GM23338 (cell line): ENCODE measurements at regions not wholly inside any gene's neighbourhood (a gene's known extent, or its start where the extent isn't known, plus 50 kb on each side); places are given as distances from the start of the nearest gene placed in this dataset.

Source experiments
- ATAC-seq: fragments of 200-7000 bp; cut with Tn5 transposase; 3 replicates; pipeline ENCODE4 v1.9.1; 2020
- DNase-seq: peaks from one replicate; pipeline ENCODE4 v3.0.0-alpha.2; 2015; ENCODE audit warnings: low spot score
- H2AFZ ChIP-seq: fragments of 200-600 bp; sonication (generic); 2 replicates; pipeline ENCODE4 v1.8.0; 2016; ENCODE audit warnings: antibody characterized with exemption, mild to moderate bottlenecking, moderate library complexity
- H3F3A ChIP-seq: fragments of 200-600 bp; sonication (generic); replicated peaks from 2 replicates; pipeline ENCODE4 v1.8.0; 2017; ENCODE audit warnings: antibody characterized with exemption, mixed run types, low read depth
- H3K27ac ChIP-seq: fragments of 200-600 bp; sonication (generic); 2 replicates; pipeline ENCODE4 v1.6.1; 2016; ENCODE audit warnings: low read depth
- H3K27me3 ChIP-seq: fragments of 200-600 bp; sonication (generic); 2 replicates; pipeline ENCODE4 v1.8.0; 2016; ENCODE audit warnings: mild to moderate bottlenecking, mixed run types, moderate library complexity; ENCODE audit not compliant: insufficient read depth
- H3K36me3 ChIP-seq: fragments of 200-600 bp; sonication (generic); 2 replicates; pipeline ENCODE4 v1.8.0; 2016; ENCODE audit warnings: mild to moderate bottlenecking; ENCODE audit not compliant: insufficient read depth
- H3K4me1 ChIP-seq: fragments of 200-600 bp; sonication (generic); 2 replicates; pipeline ENCODE4 v1.8.0; 2016; ENCODE audit warnings: mild to moderate bottlenecking, moderate library complexity; ENCODE audit not compliant: insufficient read depth
- H3K4me2 ChIP-seq: fragments of 200-600 bp; sonication (generic); 2 replicates; pipeline ENCODE4 v1.7.1; 2017; ENCODE audit warnings: mixed run types
- H3K4me3 ChIP-seq: fragments of 200-600 bp; sonication (generic); 2 replicates; pipeline ENCODE4 v1.6.1; 2016; ENCODE audit warnings: mixed run types
- H3K79me2 ChIP-seq: fragments of 200-600 bp; sonication (generic); replicated peaks from 2 replicates; pipeline ENCODE4 v1.8.0; 2017; ENCODE audit warnings: mild to moderate bottlenecking; ENCODE audit not compliant: insufficient read depth
- H3K9me2 ChIP-seq: fragments of 200-600 bp; sonication (generic); 2 replicates; pipeline ENCODE4 v1.8.0; 2017; ENCODE audit not compliant: insufficient read depth
- H4K20me1 ChIP-seq: fragments of 200-600 bp; sonication (generic); replicated peaks from 2 replicates; pipeline ENCODE4 v1.8.0; 2017; ENCODE audit warnings: mild to moderate bottlenecking; ENCODE audit not compliant: insufficient read depth
- H3K27ac Mint-ChIP-seq: 2 replicates; pipeline ENCODE4 v1.8.0; 2020; ENCODE audit warnings: inconsistent platforms, mild to moderate bottlenecking, moderate library complexity, mixed read lengths
- H3K27me3 Mint-ChIP-seq: 3 replicates; pipeline ENCODE4 v1.8.0; 2022; ENCODE audit warnings: low read depth, mild to moderate bottlenecking, moderate library complexity, mixed read lengths, inconsistent platforms; ENCODE audit not compliant: insufficient read depth, poor library complexity
- H3K36me3 Mint-ChIP-seq: 3 replicates; pipeline ENCODE4 v1.8.0; 2021; ENCODE audit warnings: low read depth, mild to moderate bottlenecking, inconsistent platforms, moderate library complexity, mixed read lengths
- H3K4me1 Mint-ChIP-seq: 3 replicates; pipeline ENCODE4 v1.8.0; 2020; ENCODE audit warnings: mild to moderate bottlenecking, inconsistent platforms, mixed read lengths
- H3K4me3 Mint-ChIP-seq: 3 replicates; pipeline ENCODE4 v1.8.0; 2021; ENCODE audit warnings: moderate library complexity, mild to moderate bottlenecking, inconsistent platforms, mixed read lengths
- H3K9me3 Mint-ChIP-seq: 3 replicates; pipeline ENCODE4 v1.8.0; 2020; ENCODE audit warnings: moderate library complexity, mild to moderate bottlenecking, inconsistent platforms, mixed read lengths
- CTCF ChIP-seq, 2 experiments: fragments of 200-600 bp in 1 of 2; sonication (generic) in 1 of 2; conservative IDR thresholded peaks; 2 replicates each; pipeline versions ENCODE4 v1.5.1 to v1.6.1; 2016 to 2017; ENCODE audit warnings: antibody characterized with exemption in 2 of 2, low read depth in 2 of 2, mild to moderate bottlenecking in 2 of 2, moderate library complexity in 1 of 2
- EZH2 ChIP-seq: fragments of 200-600 bp; sonication (generic); IDR thresholded peaks from one replicate; pipeline ENCODE4 v1.8.0; 2017; ENCODE audit warnings: antibody characterized with exemption, mild to moderate bottlenecking, low read depth; ENCODE audit not compliant: unreplicated experiment
- NANOG ChIP-seq: IDR thresholded peaks from 2 replicates; pipeline ENCODE4 v1.6.1; 2016; ENCODE audit warnings: antibody characterized with exemption, borderline replicate concordance
- REST ChIP-seq: IDR thresholded peaks from one replicate; pipeline ENCODE4 v1.6.1; 2018; ENCODE audit warnings: antibody characterized with exemption; ENCODE audit not compliant: unreplicated experiment
- ZNF114 ChIP-seq: fragments of 250-450 bp; sonication (Bioruptor Pico); IDR thresholded peaks from 2 replicates; pipeline ENCODE4 v1.5.0; 2020; ENCODE audit warnings: mild to moderate bottlenecking, moderate library complexity
- ZNF331 ChIP-seq: fragments of 250-450 bp; sonication (Bioruptor Pico); IDR thresholded peaks from 2 replicates; pipeline ENCODE4 v1.5.0; 2020; ENCODE audit warnings: low read depth, mild to moderate bottlenecking, moderate library complexity

GRCh38 chr1:199422206-199422605, 605.3 kb upstream of the NR5A2 start:
- Histone ChIP-seq H3K9me2 (0 out of 2 replicates have a peak, but pooled peaks cover 5% of the 10 kb centered on the region), H3F3A (no peaks in the 10 kb centered on the region), H3K4me2 (no peak overlapping the region), H4K20me1 (no peaks in the 10 kb centered on the region), H3K79me2 (no peaks in the 10 kb centered on the region), H3K36me3 (no peaks in the 10 kb centered on the region), H3K4me3 (no peak overlapping the region), H3K27ac (no peak overlapping the region), H3K27me3 (no peaks in the 10 kb centered on the region), H3K4me1 (no peaks in the 10 kb centered on the region), H2AFZ (no peak overlapping the region; the same call in 1 of the 2 replicates)
- no peak overlapping the region for H3K4me3 Mint-ChIP-seq
- peaks cover under 1% of the 10 kb centered on the region; the same call in 1 of the 3 replicates for H3K36me3 Mint-ChIP-seq
- DNase-seq (peak; percentile 71), ATAC-seq (peak; percentile 93)
- no peaks in the 10 kb centered on the region for H3K27me3 Mint-ChIP-seq
- peaks cover 15% of the 10 kb centered on the region; the same call in 2 of the 3 replicates for H3K9me3 Mint-ChIP-seq
- no peaks in the 10 kb centered on the region for H3K4me1 Mint-ChIP-seq
- no peak overlapping the region for H3K27ac Mint-ChIP-seq
- TF ChIP-seq CTCF (conservative IDR thresholded peaks at IDR 0.05; ENCODE audit: low read depth in 2 of 2): peak; percentile 71 to 87
- no peak for TF ChIP-seq REST

GRCh38 chr1:199447906-199448305, 579.6 kb upstream of the NR5A2 start:
- H3K4me1 Mint-ChIP-seq: peaks cover 4% of the 10 kb centered on the region
- no peak overlapping the region for H3K4me3 ChIP-seq
- no peaks in the 10 kb centered on the region for H3F3A ChIP-seq
- no peak for ATAC-seq
- no peaks in the 10 kb centered on the region; the same call in 1 of the 2 replicates for H3K4me1 ChIP-seq
- H3K4me3 Mint-ChIP-seq: no peak overlapping the region
- peaks cover 9% of the 10 kb centered on the region; the same call in 2 of the 3 replicates for H3K9me3 Mint-ChIP-seq
- no peak overlapping the region for H2AFZ ChIP-seq
- no peaks in the 10 kb centered on the region for H3K27me3 ChIP-seq
- H3K36me3 Mint-ChIP-seq: no peaks in the 10 kb centered on the region
- TF ChIP-seq EZH2 (no peak), NANOG (no peak), ZNF331 (CRISPR knock-in tag) (no peak), REST (no peak), ZNF114 (CRISPR knock-in tag) (no peak)
- peaks cover 4% of the 10 kb centered on the region for H3K27me3 Mint-ChIP-seq
- H3K9me2 ChIP-seq: peaks cover 22% of the 10 kb centered on the region
- H4K20me1 ChIP-seq: no peaks in the 10 kb centered on the region
- H3K27ac ChIP-seq: no peak overlapping the region
- H3K79me2 ChIP-seq: no peaks in the 10 kb centered on the region
- no peaks in the 10 kb centered on the region for H3K36me3 ChIP-seq
- DNase-seq: no peak
- no peak overlapping the region for H3K4me2 ChIP-seq
- H3K27ac Mint-ChIP-seq: no peak overlapping the region
